HepG2 (cell line): ENCODE measurements at regions not wholly inside any gene's neighbourhood (a gene's known extent, or its start where the extent isn't known, plus 50 kb on each side); places are given as distances from the start of the nearest gene placed in this dataset.

Experiments used
- ATAC-seq: fragments of 200-7000 bp; cut with Tn5 transposase; 3 replicates; pipeline ENCODE4 v1.9.1; 2020; ENCODE audit warnings: mild to moderate bottlenecking, moderate library complexity
- BruUV-seq: library from RNA; stranded (reverse); fragments of 400-500 nt; replicated peaks from 2 replicates; lab custom pipeline; 2021; lab: Mats Ljungman, UMichigan
- CTCF ChIA-PET: fragments of 300-600 bp; formaldehyde crosslinking; extraction: SDS; loops from one replicate; lab custom pipeline; 2021; ENCODE audit warnings: low total read pairs, inconsistent platforms, low intra/inter-chr PET ratio; lab: Yijun Ruan, JAX
- POLR2A ChIA-PET: fragments of 350-600 bp; sonication (Branson Sonifier 250); formaldehyde crosslinking; loops from one replicate; lab custom pipeline; 2020; ENCODE audit warnings: antibody characterized with exemption, inconsistent platforms; lab: Yijun Ruan, JAX
- DNase-seq: peaks from one replicate; pipeline ENCODE4 v3.0.0-alpha.2; 2015; ENCODE audit warnings: low spot score
- FAIRE-seq: peaks from 3 replicates; lab custom pipeline; 2011; peaks lifted over from hg19 to GRCh38; lab: Jason Lieb, UNC
- H2AFZ ChIP-seq: one replicate; pipeline ENCODE4 v1.6.1; 2011; ENCODE audit warnings: low read length, inconsistent platforms
- H3K27ac ChIP-seq: fragments of 300-600 bp; 3 replicates; pipeline ENCODE4 v1.8.0; 2011; ENCODE audit warnings: mixed run types, mild to moderate bottlenecking, mixed read lengths, low read length, inconsistent platforms; ENCODE audit not compliant: insufficient read depth; ENCODE audit errors: extremely low read length
- H3K27me3 ChIP-seq, 2 experiments: fragments of 200-600 bp in 1 of 2; 2 replicates in 1 of 2; 3 replicates in 1 of 2; pipeline versions ENCODE4 v1.6.0 to v1.8.0; 2011; ENCODE audit warnings: low read length in 2 of 2, mild to moderate bottlenecking in 2 of 2, moderate library complexity in 2 of 2, inconsistent platforms in 1 of 2; ENCODE audit not compliant: insufficient read depth in 2 of 2, control insufficient read depth in 1 of 2
- H3K36me3 ChIP-seq, 2 experiments: fragments of 200-600 bp in 1 of 2; replicated peaks in 1 of 2; 2 replicates in 1 of 2; 3 replicates in 1 of 2; pipeline versions ENCODE4 v1.5.1 to v1.8.0; 2011; ENCODE audit warnings: low read length in 2 of 2, inconsistent platforms in 1 of 2; ENCODE audit not compliant: insufficient read depth in 2 of 2, control insufficient read depth in 1 of 2
- H3K4me1 ChIP-seq: 2 replicates; pipeline ENCODE4 v1.5.1; 2012; ENCODE audit warnings: low read length, inconsistent platforms; ENCODE audit not compliant: insufficient read depth
- H3K4me2 ChIP-seq: 2 replicates; pipeline ENCODE4 v1.6.0; 2011; ENCODE audit warnings: low read depth, low read length, inconsistent platforms
- H3K4me3 ChIP-seq, 3 experiments: fragments of 200-600 bp in 1 of 3; sonication (generic), shearing (Covaris generic) in 1 of 3; replicated peaks in 1 of 3; 2 replicates each; pipeline ENCODE4 v1.5.1; 2011 to 2016; ENCODE audit warnings: low read length in 3 of 3, inconsistent platforms in 2 of 3, low read depth in 2 of 3, mild to moderate bottlenecking in 2 of 3, control low read depth in 1 of 3, mixed read lengths in 1 of 3; ENCODE audit not compliant: insufficient read depth in 1 of 3
- H3K79me2 ChIP-seq: one replicate; pipeline ENCODE4 v1.6.1; 2011; ENCODE audit warnings: low read length, inconsistent platforms; ENCODE audit not compliant: insufficient read depth
- H3K9ac ChIP-seq: 2 replicates; pipeline ENCODE4 v1.6.0; 2011; ENCODE audit warnings: mild to moderate bottlenecking, low read depth, low read length, inconsistent platforms; ENCODE audit not compliant: insufficient read depth
- H3K9me3 ChIP-seq: 2 replicates; pipeline ENCODE4 v1.5.1; 2012; ENCODE audit warnings: mild to moderate bottlenecking, low read length
- H4K20me1 ChIP-seq: 2 replicates; pipeline ENCODE4 v1.6.0; 2011; ENCODE audit warnings: inconsistent platforms, mild to moderate bottlenecking, low read length, moderate library complexity; ENCODE audit not compliant: insufficient read depth
- ATF7-NPFF ChIP-seq: sonication (generic); formaldehyde crosslinking; IDR thresholded peaks from 2 replicates; pipeline ENCODE4 v1.8.1; 2023; ENCODE audit warnings: mild to moderate bottlenecking, low read depth, missing genetic modification reagents, moderate library complexity
- CENPT ChIP-seq: sonication (generic); formaldehyde crosslinking; IDR thresholded peaks from 2 replicates; pipeline ENCODE4 v1.8.0; 2022; ENCODE audit warnings: low read depth, mild to moderate bottlenecking, moderate library complexity, missing genetic modification reagents
- EED ChIP-seq: sonication (generic); formaldehyde crosslinking; IDR thresholded peaks from 2 replicates; pipeline ENCODE4 v1.5.0; 2020; ENCODE audit warnings: mild to moderate bottlenecking, missing genetic modification reagents
- HOMEZ ChIP-seq: IDR thresholded peaks from 2 replicates; pipeline ENCODE4 v1.6.1; 2016; ENCODE audit warnings: low read depth
- NFIC ChIP-seq: IDR thresholded peaks from 2 replicates; pipeline ENCODE4 v1.6.1; 2012; ENCODE audit warnings: mild to moderate bottlenecking, low read length, inconsistent platforms
- U2AF1 ChIP-seq: fragments of 200-400 bp; formaldehyde crosslinking; optimal IDR thresholded peaks from 2 replicates; pipeline ENCODE3; 2017; ENCODE audit warnings: mild to moderate bottlenecking, low read depth, low read length
- ZBTB4 ChIP-seq: sonication (generic); formaldehyde crosslinking; IDR thresholded peaks from 2 replicates; pipeline ENCODE4 v1.4.0; 2020; ENCODE audit warnings: missing genetic modification reagents, mild to moderate bottlenecking, borderline replicate concordance
- ZBTB43 ChIP-seq: sonication (generic); formaldehyde crosslinking; conservative IDR thresholded peaks from 2 replicates; pipeline ENCODE4 v1.4.0; 2020; ENCODE audit warnings: missing genetic modification reagents
- ZNF143 ChIP-seq: sonication (generic); formaldehyde crosslinking; IDR thresholded peaks from 2 replicates; pipeline ENCODE4 v1.4.0; 2020; ENCODE audit warnings: missing genetic modification reagents
- ZNF230 ChIP-seq: sonication (generic); formaldehyde crosslinking; IDR thresholded peaks from 2 replicates; pipeline ENCODE4 v1.4.0; 2020; ENCODE audit warnings: mild to moderate bottlenecking, missing genetic modification reagents
- ZNF296 ChIP-seq: sonication (generic); formaldehyde crosslinking; conservative IDR thresholded peaks from 2 replicates; pipeline ENCODE4 v1.5.0; 2020; ENCODE audit warnings: mild to moderate bottlenecking, missing genetic modification reagents
- ZNF572 ChIP-seq: sonication (generic); formaldehyde crosslinking; IDR thresholded peaks from 2 replicates; pipeline ENCODE4 v1.5.1; 2020; ENCODE audit warnings: mild to moderate bottlenecking, missing genetic modification reagents
- ZNF841 ChIP-seq: sonication (generic); formaldehyde crosslinking; IDR thresholded peaks from 2 replicates; pipeline ENCODE4 v1.8.1; 2023; ENCODE audit warnings: missing genetic modification reagents, borderline replicate concordance
- WGBS: methylation state at CpG from one replicate; pipeline ENCODE4 v1.1.6; 2017; ENCODE audit warnings: low lambda C conversion rate; 5-methylcytosine and 5-hydroxymethylcytosine counted together
- in situ Hi-C: cut with HindIII; loops from 2 replicates; pipeline ENCODE4 v1.10.0; 2017; ENCODE audit warnings: low pct_unique_long_range_greater_than_20kb; ENCODE audit not compliant: extremely low pct_ligation_motif_present
- intact Hi-C: fragments of 100-400 bp; cut with micrococcal nuclease; formaldehyde crosslinking; loops from one replicate; pipeline ENCODE4 v1.10.0; 2022; ENCODE audit not compliant: unreplicated experiment

- WGBS: 16% methylated on average over 3 of the region's 8 CpGs
- Histone ChIP-seq H2AFZ (no peak overlapping the region), H3K27ac (no peak overlapping the region), H4K20me1 (no peaks in the 10 kb centered on the region), H3K36me3 (no peaks in the 10 kb centered on the region), H3K9me3 (no peaks in the 10 kb centered on the region), H3K4me3 (no peak overlapping the region), H3K4me2 (no peak overlapping the region), H3K9ac (no peak overlapping the region), H3K27me3 (no peaks in the 10 kb centered on the region), H3K79me2 (no peaks in the 10 kb centered on the region), H3K4me1 (no peaks in the 10 kb centered on the region)
- ATAC-seq (no peak), FAIRE-seq (no peak), DNase-seq (no peak)
- in situ Hi-C loops: no loop called here
- intact Hi-C loops: no loop called here
- no TSS peak for BruUV-seq
- ChIA-PET CTCF (no interaction called here), POLR2A (no interaction called here)
- no peak for TF ChIP-seq ZNF230 (CRISPR knock-in tag)
- TF ChIP-seq ZBTB4: no peak
- no peak for TF ChIP-seq ZBTB43 (CRISPR knock-in tag)
- TF ChIP-seq ZNF296: no peak
- TF ChIP-seq CENPT: no peak
- TF ChIP-seq ATF7-NPFF: no peak
- TF ChIP-seq ZNF841 (CRISPR knock-in tag): no peak
- no peak for TF ChIP-seq HOMEZ
- no peak for TF ChIP-seq ZNF143 (CRISPR knock-in tag)
- no peak for TF ChIP-seq NFIC
- no peak for TF ChIP-seq EED (CRISPR knock-in tag)
- no peak for TF ChIP-seq U2AF1
- no peak for TF ChIP-seq ZNF572 (CRISPR knock-in tag)
These were observed 140.3 kb upstream of the NSMCE3 start for GRCh38 chr15:29409890-29410289.
